ENCODE measurements at regions not wholly inside any gene's neighbourhood (a gene's known extent, or its start where the extent isn't known, plus 50 kb on each side); places are given as distances from the start of the nearest gene placed in this dataset.

GRCh38 chr4:83931659-83932438, 395.9 kb downstream of the GPAT3 start:
- TF ChIP-seq CTCF (IDR thresholded peaks at IDR 0.05) = no peak
- no peak for TF ChIP-seq REST (IDR thresholded peaks at IDR 0.05; ENCODE audit: insufficient read depth in 1 of 2, low read depth in 2 of 2, low read length in 1 of 2)
- no peak for TF ChIP-seq SIN3A (IDR thresholded peaks at IDR 0.05; ENCODE audit: borderline replicate concordance, insufficient read depth, low read depth, low read length)
- TF ChIP-seq POLR2AphosphoS5 (IDR thresholded peaks at IDR 0.05; ENCODE audit: low read depth, low read length) = no peak
- no peak for TF ChIP-seq TCF7L2 (IDR thresholded peaks at IDR 0.05; ENCODE audit: low read depth, low read length)
- CTCF ChIA-PET = no interaction called here
- no TSS peak for BruUV-seq (replicated peaks)
- Histone ChIP-seq H3K9me3 (ENCODE audit: control insufficient read depth, insufficient read depth, low read depth, low read length) (no peaks in the 10 kb centered on the region), H3K27ac (ENCODE audit: low read length) (no peak overlapping the region), H3K4me1 (ENCODE audit: control insufficient read depth, insufficient read depth, low read length) (no peaks in the 10 kb centered on the region), H3K36me3 (ENCODE audit: control insufficient read depth, insufficient read depth, low read length) (no peaks in the 10 kb centered on the region), H3K4me3 (ENCODE audit: low read depth in 2 of 2, low read length in 2 of 2) (no peak overlapping the region), H3K27me3 (ENCODE audit: control insufficient read depth, insufficient read depth, low read length) (no peaks in the 10 kb centered on the region)
- DNase-seq (ENCODE audit: low read depth, low spot score) = no peak
- POLR2A ChIA-PET = no interaction called here
- no peak for ATAC-seq
- in situ Hi-C loops (cut with HindIII; ENCODE audit: low pct_unique_long_range_greater_than_20kb, low sequenced_read_pairs) = no loop called here
- intact Hi-C loops (cut with micrococcal nuclease; ENCODE audit: unreplicated experiment) = no loop called here

GRCh38 chr4:83929550-83929949, 393.6 kb downstream of the GPAT3 start:
- DNase-seq (ENCODE audit: low read depth, low spot score) (no peak), ATAC-seq (no peak)
- no peaks in the 10 kb centered on the region for H3K9me3 ChIP-seq (ENCODE audit: control insufficient read depth, insufficient read depth, low read depth, low read length)
- CTCF ChIA-PET = no interaction called here
- POLR2A ChIA-PET = no interaction called here
- H3K4me3 ChIP-seq (ENCODE audit: low read depth in 2 of 2, low read length in 2 of 2) = no peak overlapping the region
- in situ Hi-C loops (cut with HindIII; ENCODE audit: low pct_unique_long_range_greater_than_20kb, low sequenced_read_pairs) (no loop called here), intact Hi-C loops (cut with micrococcal nuclease; ENCODE audit: unreplicated experiment) (no loop called here)
- H3K27ac ChIP-seq (ENCODE audit: low read length) = no peak overlapping the region
- H3K36me3 ChIP-seq (ENCODE audit: control insufficient read depth, insufficient read depth, low read length) = no peaks in the 10 kb centered on the region
- H3K27me3 ChIP-seq (ENCODE audit: control insufficient read depth, insufficient read depth, low read length) = no peaks in the 10 kb centered on the region
- BruUV-seq (replicated peaks) = no TSS peak
- H3K4me1 ChIP-seq (ENCODE audit: control insufficient read depth, insufficient read depth, low read length) = no peaks in the 10 kb centered on the region
- no peak for TF ChIP-seq REST (IDR thresholded peaks at IDR 0.05; ENCODE audit: insufficient read depth in 1 of 2, low read depth in 2 of 2, low read length in 1 of 2)
- TF ChIP-seq TCF7L2 (IDR thresholded peaks at IDR 0.05; ENCODE audit: low read depth, low read length) = no peak
- TF ChIP-seq SIN3A (IDR thresholded peaks at IDR 0.05; ENCODE audit: borderline replicate concordance, insufficient read depth, low read depth, low read length) = no peak
- no peak for TF ChIP-seq POLR2AphosphoS5 (IDR thresholded peaks at IDR 0.05; ENCODE audit: low read depth, low read length)
- TF ChIP-seq CTCF (IDR thresholded peaks at IDR 0.05) = no peak
